Caco-2 (cell line): ENCODE measurements at regions not wholly inside any gene's neighbourhood (a gene's known extent, or its start where the extent isn't known, plus 50 kb on each side); places are given as distances from the start of the nearest gene placed in this dataset.

Source experiments
- BruUV-seq: library from RNA; stranded (reverse); fragments of 400-500 nt; replicated peaks from 2 replicates; lab custom pipeline; 2021; lab: Mats Ljungman, UMichigan
- CTCF ChIA-PET: fragments of 300-600 bp; sonication (Branson Sonifier 250); formaldehyde crosslinking; loops from one replicate; lab custom pipeline; 2022; ENCODE audit warnings: antibody characterized with exemption; lab: Charles Lee
- POLR2A ChIA-PET: fragments of 300-600 bp; sonication (Branson Sonifier 250); formaldehyde crosslinking; loops from one replicate; lab custom pipeline; 2022; ENCODE audit warnings: antibody characterized with exemption; lab: Charles Lee
- DNase-seq, 2 experiments: peaks; one replicate each; pipeline versions ENCODE4 v3.0.0 to v3.0.0-alpha.2; 2020 to 2022
- H3K27me3 ChIP-seq: replicated peaks from 2 replicates; pipeline ENCODE4 v1.6.0; 2011; ENCODE audit warnings: low read length; ENCODE audit not compliant: control insufficient read depth, insufficient read depth
- H3K36me3 ChIP-seq: 2 replicates; pipeline ENCODE4 v1.5.1; 2011; ENCODE audit warnings: low read length; ENCODE audit not compliant: control insufficient read depth, insufficient read depth
- H3K4me1 ChIP-seq: fragments of 250-450 bp; sonication (Bioruptor Pico); 2 replicates; pipeline ENCODE4 v1.5.1; 2020; ENCODE audit warnings: mild to moderate bottlenecking
- H3K4me3 ChIP-seq: 2 replicates; pipeline ENCODE4 v1.5.1; 2011; ENCODE audit warnings: low read depth, mild to moderate bottlenecking, control low read depth, low read length
- H3K9me3 ChIP-seq: fragments of 250-450 bp; sonication (Bioruptor Pico); 2 replicates; pipeline ENCODE4 v1.5.1; 2020; ENCODE audit warnings: mild to moderate bottlenecking, moderate library complexity
- H3K27ac Mint-ChIP-seq: one replicate; pipeline ENCODE4 v1.8.0; 2022; ENCODE audit warnings: mixed read lengths; ENCODE audit not compliant: unreplicated experiment
- H3K27me3 Mint-ChIP-seq: one replicate; pipeline ENCODE4 v1.8.0; 2022; ENCODE audit warnings: mixed read lengths; ENCODE audit not compliant: insufficient read depth, unreplicated experiment
- H3K36me3 Mint-ChIP-seq: one replicate; pipeline ENCODE4 v1.8.0; 2022; ENCODE audit warnings: mild to moderate bottlenecking, mixed read lengths; ENCODE audit not compliant: insufficient read depth, unreplicated experiment
- H3K4me1 Mint-ChIP-seq: one replicate; pipeline ENCODE4 v1.8.0; 2022; ENCODE audit warnings: low read depth, mixed read lengths; ENCODE audit not compliant: unreplicated experiment
- H3K4me3 Mint-ChIP-seq: one replicate; pipeline ENCODE4 v1.8.0; 2022; ENCODE audit warnings: mild to moderate bottlenecking, moderate library complexity, mixed read lengths; ENCODE audit not compliant: unreplicated experiment
- H3K9me3 Mint-ChIP-seq: one replicate; pipeline ENCODE4 v1.8.0; 2022; ENCODE audit warnings: mixed read lengths; ENCODE audit not compliant: unreplicated experiment
- CTCF ChIP-seq, 2 experiments: fragments of 200-600 bp in 1 of 2; IDR thresholded peaks; 1 replicate in 1 of 2; 2 replicates in 1 of 2; pipeline versions ENCODE4 v1.5.1 to v1.8.0; 2011 to 2022; ENCODE audit warnings: antibody characterized with exemption in 1 of 2, control low read depth in 1 of 2, inconsistent platforms in 1 of 2, low read depth in 1 of 2, low read length in 1 of 2, mild to moderate bottlenecking in 1 of 2, moderate library complexity in 1 of 2; ENCODE audit not compliant: insufficient read depth in 1 of 2, severe bottlenecking in 1 of 2, unreplicated experiment in 1 of 2
- intact Hi-C: fragments of 100-400 bp; cut with micrococcal nuclease; formaldehyde crosslinking; loops from one replicate; pipeline ENCODE4 v1.10.0; 2022; ENCODE audit not compliant: unreplicated experiment

- H3K27me3 Mint-ChIP-seq, result peaks cover 3% of the 10 kb centered on the region
- no peak overlapping the region for H3K27ac Mint-ChIP-seq
- BruUV-seq, result no TSS peak
- no peak overlapping the region for H3K4me3 ChIP-seq
- no peak for TF ChIP-seq CTCF (IDR thresholded peaks at IDR 0.05; ENCODE audit: insufficient read depth in 1 of 2, low read depth in 1 of 2, low read length in 1 of 2, severe bottlenecking in 1 of 2, unreplicated experiment in 1 of 2)
- DNase-seq, result no peak
- ChIA-PET CTCF (no interaction called here), POLR2A (no interaction called here)
- H3K36me3 Mint-ChIP-seq, result no peaks in the 10 kb centered on the region
- no peaks in the 10 kb centered on the region for H3K9me3 Mint-ChIP-seq
- H3K9me3 ChIP-seq, result no peaks in the 10 kb centered on the region
- no peak overlapping the region for H3K4me3 Mint-ChIP-seq
- no peaks in the 10 kb centered on the region for H3K36me3 ChIP-seq
- intact Hi-C loops, result no loop called here
- H3K4me1 Mint-ChIP-seq, result no peaks in the 10 kb centered on the region
- no peaks in the 10 kb centered on the region for H3K4me1 ChIP-seq
- H3K27me3 ChIP-seq, result no peaks in the 10 kb centered on the region
These were observed 350.6 kb upstream of the RAG2 start for GRCh38 chr11:36948460-36949127.

GRCh38 chr11:36945384-36945783 lies 347.3 kb upstream of the RAG2 start:
- intact Hi-C loops, result no loop called here
- H3K27me3 Mint-ChIP-seq, result peaks cover 5% of the 10 kb centered on the region
- no peaks in the 10 kb centered on the region for H3K36me3 Mint-ChIP-seq
- no peaks in the 10 kb centered on the region for H3K4me1 Mint-ChIP-seq
- Histone ChIP-seq H3K4me3 (no peak overlapping the region), H3K27me3 (no peaks in the 10 kb centered on the region), H3K36me3 (no peaks in the 10 kb centered on the region), H3K4me1 (no peaks in the 10 kb centered on the region), H3K9me3 (no peaks in the 10 kb centered on the region)
- no TSS peak for BruUV-seq
- peak in 1 of 2 experiments; percentile 62 for TF ChIP-seq CTCF (IDR thresholded peaks at IDR 0.05; ENCODE audit: insufficient read depth in 1 of 2, low read depth in 1 of 2, low read length in 1 of 2, severe bottlenecking in 1 of 2, unreplicated experiment in 1 of 2)
- no peak overlapping the region for H3K4me3 Mint-ChIP-seq
- ChIA-PET CTCF (interaction anchor here (0.9 to 1.0 kb wide), 2 partner anchors 26 to 54 kb away, joined by 3 to 4 read pairs; no protein-coding TSS in a partner anchor), POLR2A (no interaction called here)
- H3K27ac Mint-ChIP-seq, result no peak overlapping the region
- no peaks in the 10 kb centered on the region for H3K9me3 Mint-ChIP-seq
- no peak for DNase-seq

- BruUV-seq, result no TSS peak
- Mint-ChIP-seq H3K27me3 (no peaks in the 10 kb centered on the region), H3K4me3 (no peak overlapping the region), H3K9me3 (no peaks in the 10 kb centered on the region), H3K27ac (no peak overlapping the region), H3K4me1 (no peaks in the 10 kb centered on the region), H3K36me3 (no peaks in the 10 kb centered on the region)
- no peaks in the 10 kb centered on the region for H3K4me1 ChIP-seq
- no peak for TF ChIP-seq CTCF (IDR thresholded peaks at IDR 0.05; ENCODE audit: insufficient read depth in 1 of 2, low read depth in 1 of 2, low read length in 1 of 2, severe bottlenecking in 1 of 2, unreplicated experiment in 1 of 2)
- ChIA-PET CTCF (no interaction called here), POLR2A (no interaction called here)
- no peak for DNase-seq
- intact Hi-C loops, result no loop called here
- no peaks in the 10 kb centered on the region for H3K9me3 ChIP-seq
- H3K27me3 ChIP-seq, result no peaks in the 10 kb centered on the region
- H3K36me3 ChIP-seq, result no peaks in the 10 kb centered on the region
- no peak overlapping the region for H3K4me3 ChIP-seq
These were observed 335.4 kb upstream of the RAG2 start for GRCh38 chr11:36933481-36933880.
